ENCODE measurements at regions not wholly inside any gene's neighbourhood (a gene's known extent, or its start where the extent isn't known, plus 50 kb on each side); places are given as distances from the start of the nearest gene placed in this dataset.

- ATAC-seq: no peak
- H3K9me2 ChIP-seq (ENCODE audit: insufficient read depth): no peaks in the 10 kb centered on the region
- Mint-ChIP-seq H3K27ac (no peak overlapping the region), H3K36me3 (ENCODE audit: low read depth) (peaks cover 52% of the 10 kb centered on the region), H3K4me1 (no peaks in the 10 kb centered on the region), H3K27me3 (ENCODE audit: insufficient read depth, low read depth, poor library complexity) (peaks cover 7% of the 10 kb centered on the region), H3K4me3 (no peak overlapping the region), H3K9me3 (no peaks in the 10 kb centered on the region; the same call in none of the 3 replicates)
- H3K27ac ChIP-seq (ENCODE audit: low read depth): no peak overlapping the region
- DNase-seq (ENCODE audit: low spot score): no peak
- 0 out of 2 replicates have a peak, but pooled peaks cover 3% of the 10 kb centered on the region for H3F3A ChIP-seq (replicated peaks; ENCODE audit: low read depth)
- no peaks in the 10 kb centered on the region for H3K27me3 ChIP-seq (ENCODE audit: insufficient read depth)
- no peaks in the 10 kb centered on the region for H4K20me1 ChIP-seq (replicated peaks; ENCODE audit: insufficient read depth)
- H3K4me2 ChIP-seq: no peak overlapping the region
- no peak overlapping the region for H3K4me3 ChIP-seq
- H3K36me3 ChIP-seq (ENCODE audit: insufficient read depth): no peaks in the 10 kb centered on the region; the same call in 1 of the 2 replicates
- H3K79me2 ChIP-seq (replicated peaks; ENCODE audit: insufficient read depth): no peaks in the 10 kb centered on the region
- H2AFZ ChIP-seq: no peak overlapping the region
- TF ChIP-seq ZNF331 (CRISPR knock-in tag; IDR thresholded peaks at IDR 0.05; ENCODE audit: low read depth) (no peak), EZH2 (IDR thresholded peaks at IDR 0.05; ENCODE audit: low read depth, unreplicated experiment) (no peak), NANOG (IDR thresholded peaks at IDR 0.05; ENCODE audit: borderline replicate concordance) (no peak), POLR2AphosphoS5 (IDR thresholded peaks at IDR 0.05; ENCODE audit: low read depth) (no peak), ZNF114 (CRISPR knock-in tag; IDR thresholded peaks at IDR 0.05) (no peak), CTCF (conservative IDR thresholded peaks at IDR 0.05; ENCODE audit: low read depth in 2 of 2) (no peak), EZH2phosphoT487 (IDR thresholded peaks at IDR 0.05; ENCODE audit: unreplicated experiment) (no peak), STAT1 (IDR thresholded peaks at IDR 0.05; ENCODE audit: unreplicated experiment) (no peak), ZNF462 (CRISPR knock-in tag; IDR thresholded peaks at IDR 0.05) (no peak), CREB1 (CRISPR knock-in tag; IDR thresholded peaks at IDR 0.05; ENCODE audit: low read depth) (no peak), JUNB (IDR thresholded peaks at IDR 0.05; ENCODE audit: unreplicated experiment) (no peak), REST (IDR thresholded peaks at IDR 0.05; ENCODE audit: unreplicated experiment) (no peak), ETS1 (IDR thresholded peaks at IDR 0.05) (no peak)
- no peaks in the 10 kb centered on the region for H3K4me1 ChIP-seq (ENCODE audit: insufficient read depth)
These were observed 140.9 kb downstream of the DNAJB6 start for GRCh38 chr7:157477550-157478212.

Data from GM23338 (cell line).